Testis (tissue), 2 donors: ENCODE measurements at regions not wholly inside any gene's neighbourhood (a gene's known extent, or its start where the extent isn't known, plus 50 kb on each side); places are given as distances from the start of the nearest gene placed in this dataset.

Source experiments
- CTCF ChIP-seq, 3 experiments: fragments of 450-650 bp in 2 of 3; fragments of 200-600 bp in 1 of 3; sonication (generic) in 1 of 3; IDR thresholded peaks; one replicate each; pipeline ENCODE4 v1.5.1; 2016 to 2019; ENCODE audit warnings: antibody characterized with exemption in 3 of 3, mild to moderate bottlenecking in 2 of 3, moderate library complexity in 1 of 3
- POLR2A ChIP-seq: fragments of 450-650 bp; IDR thresholded peaks from one replicate; pipeline ENCODE4 v1.6.1; 2017; ENCODE audit warnings: antibody characterized with exemption, mild to moderate bottlenecking, moderate library complexity

- TF ChIP-seq POLR2A (no peak), CTCF (IDR thresholded peaks at IDR 0.05) (no peak)
Observed at GRCh38 chr21:41604583-41605041, 96.7 kb upstream of the TMPRSS2 start.
